Erythroblast (primary cell): ENCODE measurements at regions not wholly inside any gene's neighbourhood (a gene's known extent, or its start where the extent isn't known, plus 50 kb on each side); places are given as distances from the start of the nearest gene placed in this dataset.

ENCODE experiments used
- GATA1 ChIP-seq: IDR thresholded peaks from 2 replicates; pipeline ENCODE4 v1.6.1; 2011; ENCODE audit warnings: low read depth, mild to moderate bottlenecking, control low read depth, low read length, moderate library complexity
- POLR2A ChIP-seq: IDR thresholded peaks from 2 replicates; pipeline ENCODE4 v1.6.1; 2011; ENCODE audit warnings: mild to moderate bottlenecking, low read length

- no peak for TF ChIP-seq POLR2A
- TF ChIP-seq GATA1 = no peak
Observed at GRCh38 chr10:83164156-83164555, 975.2 kb upstream of the GHITM start.
